A549 (cell line): ENCODE measurements at regions not wholly inside any gene's neighbourhood (a gene's known extent, or its start where the extent isn't known, plus 50 kb on each side); places are given as distances from the start of the nearest gene placed in this dataset.

Experiments used
- ATAC-seq, 2 experiments: fragments of 200-7000 bp in 1 of 2; fragments of >200 bp in 1 of 2; cut with Nextera tagmentation in 1 of 2; cut with Tn5 transposase in 1 of 2; 3 replicates each; pipeline versions ENCODE4 v1.8.0 to v1.9.1; 2018 to 2020; ENCODE audit warnings: mild to moderate bottlenecking in 1 of 2, moderate library complexity in 1 of 2
- CTCF ChIA-PET: fragments of 300-600 bp; sonication (Branson Sonifier 250); formaldehyde crosslinking; extraction: SDS; loops from one replicate; lab custom pipeline; 2021; ENCODE audit warnings: antibody characterized with exemption, inconsistent platforms; lab: Yijun Ruan, JAX
- POLR2A ChIA-PET: fragments of 350-600 bp; formaldehyde crosslinking; extraction: SDS; loops from one replicate; lab custom pipeline; 2021; ENCODE audit warnings: antibody characterized with exemption, inconsistent platforms; lab: Yijun Ruan, JAX
- DNase-seq, 2 experiments: peaks; one replicate each; pipeline versions ENCODE4 v3.0.0 to v3.0.0-alpha.2; 2011 to 2016; ENCODE audit warnings: low read depth in 1 of 2, low spot score in 1 of 2
- FAIRE-seq: peaks from 2 replicates; lab custom pipeline; 2011; peaks lifted over from hg19 to GRCh38; lab: Jason Lieb, UNC
- H3K27ac ChIP-seq, 2 experiments: fragments of >200 bp; sonication (Bioruptor Twin); formaldehyde crosslinking; 3 replicates each; pipeline ENCODE4 v1.5.1; 2016 to 2017
- H3K4me1 ChIP-seq: fragments of >200 bp; sonication (Bioruptor Twin); formaldehyde crosslinking; 3 replicates; pipeline ENCODE4 v1.6.1; 2016
- H3K4me2 ChIP-seq: fragments of >200 bp; sonication (Bioruptor Twin); formaldehyde crosslinking; 3 replicates; pipeline ENCODE4 v1.6.1; 2016
- H3K4me3 ChIP-seq: fragments of >200 bp; sonication (Bioruptor Twin); formaldehyde crosslinking; 3 replicates; pipeline ENCODE4 v1.5.1; 2016
- H3K9me3 ChIP-seq: fragments of >200 bp; sonication (Bioruptor Twin); formaldehyde crosslinking; 3 replicates; pipeline ENCODE4 v1.6.1; 2016
- CBX2 ChIP-seq: fragments of 200-600 bp; sonication (generic); IDR thresholded peaks from 2 replicates; pipeline ENCODE4 v1.6.1; 2016; ENCODE audit warnings: low read depth, mild to moderate bottlenecking, borderline replicate concordance
- CBX8 ChIP-seq: fragments of 200-600 bp; sonication (generic); IDR thresholded peaks from 2 replicates; pipeline ENCODE4 v1.6.1; 2016
- CEBPB ChIP-seq, 2 experiments: fragments of >200 bp in 1 of 2; sonication (Bioruptor Twin) in 1 of 2; formaldehyde crosslinking in 1 of 2; IDR thresholded peaks; 2 replicates each; pipeline ENCODE4 v1.6.1; 2012 to 2016
- CHD4 ChIP-seq: fragments of 200-600 bp; sonication (generic); IDR thresholded peaks from 2 replicates; pipeline ENCODE4 v1.6.1; 2016; ENCODE audit warnings: antibody characterized with exemption, mild to moderate bottlenecking, borderline replicate concordance
- EHF ChIP-seq: fragments of 250-450 bp; sonication (Bioruptor Pico); IDR thresholded peaks from 2 replicates; pipeline ENCODE4 v1.5.0; 2020; ENCODE audit warnings: mild to moderate bottlenecking
- EP300 ChIP-seq, 2 experiments: fragments of >200 bp; sonication (Bioruptor Twin); formaldehyde crosslinking; IDR thresholded peaks; 2 replicates in 1 of 2; 3 replicates in 1 of 2; pipeline ENCODE4 v1.6.1; 2016 to 2017
- ESRRA ChIP-seq: fragments of 150-350 bp; IDR thresholded peaks from 2 replicates; pipeline ENCODE4 v1.6.1; 2014; ENCODE audit warnings: mild to moderate bottlenecking, low read length, borderline replicate concordance
- FOSB ChIP-seq: fragments of 250-450 bp; sonication (Bioruptor Pico); IDR thresholded peaks from 2 replicates; pipeline ENCODE4 v1.5.0; 2020; ENCODE audit warnings: mild to moderate bottlenecking, moderate library complexity
- FOXS1 ChIP-seq: fragments of 250-450 bp; sonication (Bioruptor Pico); IDR thresholded peaks from 2 replicates; pipeline ENCODE4 v1.5.0; 2020; ENCODE audit warnings: mild to moderate bottlenecking, moderate library complexity
- GATA3 ChIP-seq: IDR thresholded peaks from 2 replicates; pipeline ENCODE4 v1.6.1; 2012; ENCODE audit warnings: borderline replicate concordance
- HDAC2 ChIP-seq: fragments of 200-600 bp; sonication (generic); IDR thresholded peaks from 2 replicates; pipeline ENCODE4 v1.6.1; 2016
- JUN ChIP-seq, 2 experiments: fragments of >200 bp; sonication (Bioruptor Twin); formaldehyde crosslinking; IDR thresholded peaks; 2 replicates in 1 of 2; 3 replicates in 1 of 2; pipeline ENCODE4 v1.6.1; 2016 to 2017
- MAFK ChIP-seq: fragments of 450-650 bp; IDR thresholded peaks from 2 replicates; pipeline ENCODE4 v1.6.1; 2014; ENCODE audit not compliant: partially characterized antibody
- MYC ChIP-seq: IDR thresholded peaks from 2 replicates; pipeline ENCODE4 v1.6.1; 2012; ENCODE audit warnings: mild to moderate bottlenecking, inconsistent platforms, low read length, improper control_type of control experiment, borderline replicate concordance
- NR3C1 ChIP-seq: fragments of >200 bp; sonication (Bioruptor Twin); formaldehyde crosslinking; IDR thresholded peaks from 3 replicates; pipeline ENCODE4 v1.6.1; 2017
- POLR2AphosphoS2 ChIP-seq: conservative IDR thresholded peaks from 2 replicates; pipeline ENCODE4 v1.6.1; 2012; ENCODE audit warnings: low read length, improper control_type of control experiment, inconsistent platforms
- RAD21 ChIP-seq, 2 experiments: fragments of >200 bp in 1 of 2; sonication (Bioruptor Twin) in 1 of 2; formaldehyde crosslinking in 1 of 2; IDR thresholded peaks in 1 of 2; conservative IDR thresholded peaks in 1 of 2; 2 replicates in 1 of 2; 3 replicates in 1 of 2; pipeline ENCODE4 v1.6.1; 2012 to 2018; ENCODE audit warnings: inconsistent platforms in 1 of 2
- RFX5 ChIP-seq: fragments of 450-650 bp; IDR thresholded peaks from 2 replicates; pipeline ENCODE4 v1.7.1; 2014; ENCODE audit warnings: antibody characterized with exemption, mild to moderate bottlenecking, moderate library complexity
- RNF2 ChIP-seq: fragments of 200-600 bp; sonication (generic); IDR thresholded peaks from 2 replicates; pipeline ENCODE4 v1.6.1; 2016; ENCODE audit warnings: low read depth, mild to moderate bottlenecking, antibody characterized with exemption, moderate library complexity, borderline replicate concordance
- SREBF2 ChIP-seq: fragments of 450-650 bp; IDR thresholded peaks from 2 replicates; pipeline ENCODE4 v1.6.1; 2014; ENCODE audit warnings: mild to moderate bottlenecking, moderate library complexity
- ZFP36 ChIP-seq: fragments of 450-650 bp; IDR thresholded peaks from 2 replicates; pipeline ENCODE4 v1.6.1; 2014; ENCODE audit warnings: borderline replicate concordance; ENCODE audit not compliant: partially characterized antibody
- ZSCAN20 ChIP-seq: fragments of 250-450 bp; sonication (Bioruptor Pico); IDR thresholded peaks from 2 replicates; pipeline ENCODE4 v1.8.0; 2022; ENCODE audit warnings: mild to moderate bottlenecking, moderate library complexity
- WGBS: methylation state at CpG from one replicate; pipeline ENCODE4 v1.1.6; 2017; ENCODE audit errors: missing lambda C conversion rate; 5-methylcytosine and 5-hydroxymethylcytosine counted together
- TF ChIP-seq, protein P1 (sequence below): fragments of >200 bp; sonication (Bioruptor Twin); formaldehyde crosslinking; IDR thresholded peaks from 3 replicates; pipeline ENCODE4 v1.5.1; 2016
- TF ChIP-seq, protein P2 (sequence below): fragments of 150-350 bp; IDR thresholded peaks from 2 replicates; pipeline ENCODE4 v1.6.1; 2014; ENCODE audit warnings: low read depth, mild to moderate bottlenecking, low read length
- TF ChIP-seq, protein P3 (sequence below): fragments of 200-600 bp; sonication (generic); IDR thresholded peaks from 2 replicates; pipeline ENCODE4 v1.6.1; 2016; ENCODE audit warnings: antibody characterized with exemption, mild to moderate bottlenecking, moderate library complexity
- TF ChIP-seq, protein P4 (sequence below): fragments of 450-650 bp; IDR thresholded peaks from 2 replicates; pipeline ENCODE4 v1.6.1; 2014; ENCODE audit warnings: antibody characterized with exemption

DNA sequence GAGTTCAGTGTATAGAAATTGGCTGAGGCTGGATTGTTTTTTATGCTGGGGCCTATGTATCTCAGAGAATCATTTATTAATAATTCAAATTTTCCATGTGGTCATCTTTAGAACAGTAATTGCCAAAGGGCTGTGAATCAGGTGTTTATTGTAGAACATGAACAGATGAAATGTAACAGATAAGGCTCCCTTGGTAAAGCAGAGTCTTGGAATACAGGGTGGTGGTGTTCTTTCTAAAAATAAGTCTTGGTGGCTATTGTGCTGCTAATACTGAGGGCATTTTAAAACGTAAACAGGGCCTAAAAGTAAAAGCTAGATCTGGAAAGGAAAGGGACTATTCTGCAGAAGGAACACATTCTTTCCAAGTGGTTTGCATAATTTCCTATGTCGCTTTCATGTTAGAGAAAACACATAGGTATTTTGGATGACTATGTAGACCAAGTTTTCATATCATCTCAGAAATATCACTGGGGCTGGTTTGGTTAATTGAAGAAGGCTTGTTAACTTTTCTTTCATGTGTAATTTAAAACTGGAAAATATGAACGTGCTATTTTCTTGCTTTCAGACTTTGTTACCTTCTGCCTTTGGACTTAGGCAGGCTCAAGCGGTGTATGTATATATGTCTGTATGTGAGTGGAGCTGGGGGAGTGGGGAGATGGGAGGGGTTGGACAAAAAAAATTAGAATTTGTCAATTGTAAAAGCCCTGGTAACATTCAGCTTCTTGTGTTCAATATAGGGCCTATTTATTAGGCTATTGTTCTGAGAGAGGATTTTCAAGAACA lies 119.9 kb upstream of the ANKRD55 start:
- H3K4me1 ChIP-seq = peaks cover 51% of the 10 kb centered on the region
- no peak for TF ChIP-seq POLR2AphosphoS2
- TF ChIP-seq NR3C1 = no peak
- no peak for TF ChIP-seq FOXS1 (CRISPR knock-in tag)
- TF ChIP-seq ZSCAN20 = no peak
- no peak for TF ChIP-seq EHF (CRISPR knock-in tag)
- TF ChIP-seq, protein P1, sequence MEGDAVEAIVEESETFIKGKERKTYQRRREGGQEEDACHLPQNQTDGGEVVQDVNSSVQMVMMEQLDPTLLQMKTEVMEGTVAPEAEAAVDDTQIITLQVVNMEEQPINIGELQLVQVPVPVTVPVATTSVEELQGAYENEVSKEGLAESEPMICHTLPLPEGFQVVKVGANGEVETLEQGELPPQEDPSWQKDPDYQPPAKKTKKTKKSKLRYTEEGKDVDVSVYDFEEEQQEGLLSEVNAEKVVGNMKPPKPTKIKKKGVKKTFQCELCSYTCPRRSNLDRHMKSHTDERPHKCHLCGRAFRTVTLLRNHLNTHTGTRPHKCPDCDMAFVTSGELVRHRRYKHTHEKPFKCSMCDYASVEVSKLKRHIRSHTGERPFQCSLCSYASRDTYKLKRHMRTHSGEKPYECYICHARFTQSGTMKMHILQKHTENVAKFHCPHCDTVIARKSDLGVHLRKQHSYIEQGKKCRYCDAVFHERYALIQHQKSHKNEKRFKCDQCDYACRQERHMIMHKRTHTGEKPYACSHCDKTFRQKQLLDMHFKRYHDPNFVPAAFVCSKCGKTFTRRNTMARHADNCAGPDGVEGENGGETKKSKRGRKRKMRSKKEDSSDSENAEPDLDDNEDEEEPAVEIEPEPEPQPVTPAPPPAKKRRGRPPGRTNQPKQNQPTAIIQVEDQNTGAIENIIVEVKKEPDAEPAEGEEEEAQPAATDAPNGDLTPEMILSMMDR = no peak
- TF ChIP-seq RNF2 = no peak
- no peak for TF ChIP-seq CBX8
- no peak for TF ChIP-seq CHD4
- TF ChIP-seq, protein P2, sequence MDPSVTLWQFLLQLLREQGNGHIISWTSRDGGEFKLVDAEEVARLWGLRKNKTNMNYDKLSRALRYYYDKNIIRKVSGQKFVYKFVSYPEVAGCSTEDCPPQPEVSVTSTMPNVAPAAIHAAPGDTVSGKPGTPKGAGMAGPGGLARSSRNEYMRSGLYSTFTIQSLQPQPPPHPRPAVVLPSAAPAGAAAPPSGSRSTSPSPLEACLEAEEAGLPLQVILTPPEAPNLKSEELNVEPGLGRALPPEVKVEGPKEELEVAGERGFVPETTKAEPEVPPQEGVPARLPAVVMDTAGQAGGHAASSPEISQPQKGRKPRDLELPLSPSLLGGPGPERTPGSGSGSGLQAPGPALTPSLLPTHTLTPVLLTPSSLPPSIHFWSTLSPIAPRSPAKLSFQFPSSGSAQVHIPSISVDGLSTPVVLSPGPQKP = no peak
- no peak for TF ChIP-seq ESRRA
- no peak for TF ChIP-seq MYC
- TF ChIP-seq, protein P3, sequence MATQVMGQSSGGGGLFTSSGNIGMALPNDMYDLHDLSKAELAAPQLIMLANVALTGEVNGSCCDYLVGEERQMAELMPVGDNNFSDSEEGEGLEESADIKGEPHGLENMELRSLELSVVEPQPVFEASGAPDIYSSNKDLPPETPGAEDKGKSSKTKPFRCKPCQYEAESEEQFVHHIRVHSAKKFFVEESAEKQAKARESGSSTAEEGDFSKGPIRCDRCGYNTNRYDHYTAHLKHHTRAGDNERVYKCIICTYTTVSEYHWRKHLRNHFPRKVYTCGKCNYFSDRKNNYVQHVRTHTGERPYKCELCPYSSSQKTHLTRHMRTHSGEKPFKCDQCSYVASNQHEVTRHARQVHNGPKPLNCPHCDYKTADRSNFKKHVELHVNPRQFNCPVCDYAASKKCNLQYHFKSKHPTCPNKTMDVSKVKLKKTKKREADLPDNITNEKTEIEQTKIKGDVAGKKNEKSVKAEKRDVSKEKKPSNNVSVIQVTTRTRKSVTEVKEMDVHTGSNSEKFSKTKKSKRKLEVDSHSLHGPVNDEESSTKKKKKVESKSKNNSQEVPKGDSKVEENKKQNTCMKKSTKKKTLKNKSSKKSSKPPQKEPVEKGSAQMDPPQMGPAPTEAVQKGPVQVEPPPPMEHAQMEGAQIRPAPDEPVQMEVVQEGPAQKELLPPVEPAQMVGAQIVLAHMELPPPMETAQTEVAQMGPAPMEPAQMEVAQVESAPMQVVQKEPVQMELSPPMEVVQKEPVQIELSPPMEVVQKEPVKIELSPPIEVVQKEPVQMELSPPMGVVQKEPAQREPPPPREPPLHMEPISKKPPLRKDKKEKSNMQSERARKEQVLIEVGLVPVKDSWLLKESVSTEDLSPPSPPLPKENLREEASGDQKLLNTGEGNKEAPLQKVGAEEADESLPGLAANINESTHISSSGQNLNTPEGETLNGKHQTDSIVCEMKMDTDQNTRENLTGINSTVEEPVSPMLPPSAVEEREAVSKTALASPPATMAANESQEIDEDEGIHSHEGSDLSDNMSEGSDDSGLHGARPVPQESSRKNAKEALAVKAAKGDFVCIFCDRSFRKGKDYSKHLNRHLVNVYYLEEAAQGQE = no peak
- no peak for TF ChIP-seq RAD21 (conservative IDR thresholded peaks at IDR 0.05 in 1 of 2, IDR thresholded peaks at IDR 0.05 in 1 of 2)
- TF ChIP-seq HDAC2 = no peak
- TF ChIP-seq RFX5 = no peak
- no peak for TF ChIP-seq ZFP36
- FAIRE-seq (no peak), ATAC-seq (no peak), DNase-seq (no peak)
- POLR2A ChIA-PET = no interaction called here
- no peaks in the 10 kb centered on the region for H3K9me3 ChIP-seq
- H3K4me2 ChIP-seq = no peak overlapping the region
- CTCF ChIA-PET = interaction anchor here (0.7 to 3.4 kb wide), 5 partner anchors 11 to 84 kb away, joined by 3 to 21 read pairs (median 3); no protein-coding TSS in a partner anchor
- WGBS = 93% methylated on average over 4 of the region's 4 CpGs
- H3K27ac ChIP-seq = peak overlapping the region; percentile 60 to 70; a peak in 2 of 6 replicates
- H3K4me3 ChIP-seq = no peak overlapping the region

DNA sequence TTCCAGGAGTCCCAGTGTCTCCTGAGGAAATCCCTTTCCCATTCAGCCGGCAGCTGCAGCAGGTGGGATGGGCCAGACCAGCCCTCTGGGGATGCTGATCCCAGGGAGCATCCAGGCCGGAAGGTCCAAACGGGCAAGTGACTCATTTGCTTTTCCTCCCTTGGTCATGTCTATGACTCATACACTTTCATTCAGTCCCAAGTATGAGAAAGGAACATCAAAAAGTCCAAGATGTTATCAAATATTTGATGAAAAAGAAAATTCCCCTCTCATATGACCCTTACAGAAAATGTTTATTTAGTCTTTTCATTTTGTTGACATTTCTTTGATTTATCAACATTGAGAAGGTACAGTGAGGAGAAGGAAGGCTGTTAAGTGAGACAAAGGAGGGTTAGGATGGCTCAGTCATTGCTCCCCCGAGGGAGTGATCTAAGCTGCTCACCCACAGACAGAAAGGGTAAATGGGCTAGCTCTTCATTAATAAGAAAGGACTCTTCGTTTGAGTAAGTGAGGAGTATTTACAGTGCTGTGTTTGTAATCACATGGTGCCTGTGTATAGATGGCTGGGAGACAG lies 117.6 kb upstream of the ANKRD55 start:
- peak overlapping the region; percentile 69 to 83 for H3K27ac ChIP-seq
- POLR2A ChIA-PET = interaction anchor here (0.7 to 1.5 kb wide), 2 partner anchors 58 to 65 kb away, joined by 3 read pairs; no protein-coding TSS in a partner anchor
- CTCF ChIA-PET = interaction anchor here (0.7 to 3.4 kb wide), 6 partner anchors 8 to 659 kb away, joined by 3 to 21 read pairs (median 4); no protein-coding TSS in a partner anchor
- TF ChIP-seq POLR2AphosphoS2 = no peak
- TF ChIP-seq MAFK = no peak
- peak; percentile 99 for TF ChIP-seq GATA3
- TF ChIP-seq SREBF2 = no peak
- TF ChIP-seq EP300 (IDR thresholded peaks at IDR 0.05) = peak; percentile 90 to 91; a peak in 3 of 5 replicates
- TF ChIP-seq, protein P4, sequence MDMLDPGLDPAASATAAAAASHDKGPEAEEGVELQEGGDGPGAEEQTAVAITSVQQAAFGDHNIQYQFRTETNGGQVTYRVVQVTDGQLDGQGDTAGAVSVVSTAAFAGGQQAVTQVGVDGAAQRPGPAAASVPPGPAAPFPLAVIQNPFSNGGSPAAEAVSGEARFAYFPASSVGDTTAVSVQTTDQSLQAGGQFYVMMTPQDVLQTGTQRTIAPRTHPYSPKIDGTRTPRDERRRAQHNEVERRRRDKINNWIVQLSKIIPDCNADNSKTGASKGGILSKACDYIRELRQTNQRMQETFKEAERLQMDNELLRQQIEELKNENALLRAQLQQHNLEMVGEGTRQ = 0 out of 2 replicates have a peak, but pooled peaks have one; percentile 22
- peak; percentile 3 to 71; a peak in 1 of 4 replicates for TF ChIP-seq CEBPB (IDR thresholded peaks at IDR 0.05)
- TF ChIP-seq, protein P2 = no peak
- TF ChIP-seq JUN (IDR thresholded peaks at IDR 0.05) = peak; percentile 98 to 99
- no peak for TF ChIP-seq CBX2
- TF ChIP-seq FOSB = no peak

More for the DNA sequence above, 117.6 kb upstream of the ANKRD55 start:
- no peak overlapping the region for H3K4me3 ChIP-seq
- peaks cover 45% of the 10 kb centered on the region for H3K4me1 ChIP-seq
- DNase-seq (peak; percentile 94 to 96), FAIRE-seq (peak; percentile 99), ATAC-seq (peak; percentile 97 to 98)
- H3K4me2 ChIP-seq = peak overlapping the region; percentile 71
- H3K9me3 ChIP-seq = no peaks in the 10 kb centered on the region
- 2% methylated on average over 5 of the region's 5 CpGs for WGBS
